Lower lobe of right lung (tissue), 2 donors: ENCODE measurements at regions not wholly inside any gene's neighbourhood (a gene's known extent, or its start where the extent isn't known, plus 50 kb on each side); places are given as distances from the start of the nearest gene placed in this dataset.

Experiments
- ATAC-seq, 2 donors: fragments of 200-7000 bp; cut with Tn5 transposase; one replicate each; pipeline ENCODE4 v1.9.1; 2020 to 2022; ENCODE audit warnings: mild to moderate bottlenecking in 2 of 2, moderate library complexity in 2 of 2
- DNase-seq: peaks from one replicate; pipeline ENCODE4 v3.0.0-alpha.2; 2020
- H3K27ac ChIP-seq: fragments of 200-600 bp; one replicate; pipeline ENCODE4 v1.8.0; 2022
- H3K27me3 ChIP-seq: fragments of 200-600 bp; one replicate; pipeline ENCODE4 v1.8.0; 2022; ENCODE audit warnings: low read depth
- H3K36me3 ChIP-seq: fragments of 200-600 bp; one replicate; pipeline ENCODE4 v1.8.0; 2022; ENCODE audit warnings: mild to moderate bottlenecking
- H3K4me1 ChIP-seq: fragments of 200-600 bp; one replicate; pipeline ENCODE4 v1.8.0; 2022
- H3K4me3 ChIP-seq: fragments of 200-600 bp; one replicate; pipeline ENCODE4 v1.8.0; 2022; ENCODE audit warnings: mild to moderate bottlenecking
- H3K9me3 ChIP-seq: fragments of 200-600 bp; one replicate; pipeline ENCODE4 v1.8.0; 2022
- CTCF ChIP-seq: fragments of 200-600 bp; IDR thresholded peaks from one replicate; pipeline ENCODE4 v1.8.0; 2022; ENCODE audit warnings: antibody characterized with exemption, mild to moderate bottlenecking
- intact Hi-C: fragments of 100-400 bp; cut with DNase I; formaldehyde crosslinking; loops from one replicate; pipeline ENCODE4 v1.11.0; 2022
- donor health status: DM: no; HTN: yes; CAD: no; lungs with severe emphysema.

DNA sequence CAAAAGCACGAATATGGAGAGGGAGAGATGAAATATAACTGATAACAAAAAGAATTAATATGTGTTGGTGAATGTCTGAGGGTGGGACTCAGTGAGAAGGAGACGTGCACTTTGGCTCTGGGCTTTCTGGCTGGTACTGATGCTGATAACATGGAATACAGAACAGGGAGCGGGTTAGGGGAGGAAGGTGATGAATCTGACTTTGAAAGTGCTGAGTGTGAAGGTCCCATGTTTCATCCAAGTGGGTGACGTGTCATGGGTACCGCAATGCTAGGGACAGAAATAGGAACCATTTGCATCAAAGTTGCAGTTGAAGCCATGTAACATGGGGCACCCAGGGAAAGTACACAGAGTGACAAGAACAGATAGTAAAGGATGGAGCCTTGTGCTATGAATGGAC is 236.6 kb upstream of the MYO3A start:
- no peak for DNase-seq
- intact Hi-C loops = no loop called here
- Histone ChIP-seq H3K27ac (no peak overlapping the region), H3K27me3 (no peaks in the 10 kb centered on the region), H3K4me1 (no peaks in the 10 kb centered on the region), H3K9me3 (no peaks in the 10 kb centered on the region), H3K36me3 (no peaks in the 10 kb centered on the region), H3K4me3 (no peak overlapping the region)
- TF ChIP-seq CTCF = no peak
- ATAC-seq = no peak

DNA sequence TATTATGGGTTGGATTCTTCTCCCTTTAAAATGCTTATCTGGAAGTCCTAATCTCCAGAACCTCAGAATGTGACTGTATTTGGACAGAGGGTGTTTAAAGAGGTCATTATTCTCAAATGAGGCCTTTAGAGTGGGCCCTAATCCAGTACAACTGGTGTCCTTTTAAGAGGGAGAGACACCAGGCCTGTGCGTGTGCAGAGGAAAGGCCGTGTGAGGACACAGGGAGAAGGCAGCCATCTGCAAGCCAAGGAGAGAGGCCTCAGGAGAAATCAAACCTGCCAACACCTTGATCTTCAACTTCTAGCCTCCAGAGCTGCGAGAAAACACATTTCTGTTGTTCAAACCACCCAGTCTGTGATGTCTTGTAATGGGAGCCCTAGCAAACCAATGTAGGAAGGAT is 235.4 kb upstream of the MYO3A start:
- H3K9me3 ChIP-seq = no peaks in the 10 kb centered on the region
- TF ChIP-seq CTCF = no peak
- H3K36me3 ChIP-seq = no peaks in the 10 kb centered on the region
- DNase-seq = no peak
- no peaks in the 10 kb centered on the region for H3K27me3 ChIP-seq
- H3K4me3 ChIP-seq = no peak overlapping the region
- no peak for ATAC-seq
- H3K4me1 ChIP-seq = no peaks in the 10 kb centered on the region
- H3K27ac ChIP-seq = no peak overlapping the region
- intact Hi-C loops = no loop called here

GRCh38 chr10:25699631-25700030 is 234.4 kb upstream of the MYO3A start:
- intact Hi-C loops = no loop called here
- no peak for ATAC-seq
- H3K4me1 ChIP-seq = no peaks in the 10 kb centered on the region
- H3K27me3 ChIP-seq = no peaks in the 10 kb centered on the region
- no peak for TF ChIP-seq CTCF
- H3K9me3 ChIP-seq = no peaks in the 10 kb centered on the region
- H3K4me3 ChIP-seq = no peak overlapping the region
- no peak for DNase-seq
- no peaks in the 10 kb centered on the region for H3K36me3 ChIP-seq
- H3K27ac ChIP-seq = no peak overlapping the region

GRCh38 chr10:25701652-25702051 is 232.4 kb upstream of the MYO3A start:
- DNase-seq (no peak), ATAC-seq (no peak)
- no peaks in the 10 kb centered on the region for H3K4me1 ChIP-seq
- H3K27me3 ChIP-seq = no peaks in the 10 kb centered on the region
- no peaks in the 10 kb centered on the region for H3K36me3 ChIP-seq
- H3K27ac ChIP-seq = no peak overlapping the region
- intact Hi-C loops = no loop called here
- no peaks in the 10 kb centered on the region for H3K9me3 ChIP-seq
- TF ChIP-seq CTCF = no peak
- no peak overlapping the region for H3K4me3 ChIP-seq

GRCh38 chr10:25704622-25705021 is 229.4 kb upstream of the MYO3A start:
- DNase-seq (no peak), ATAC-seq (no peak)

More at GRCh38 chr10:25704622-25705021, 229.4 kb upstream of the MYO3A start:
- Histone ChIP-seq H3K4me3 (no peak overlapping the region), H3K4me1 (no peaks in the 10 kb centered on the region), H3K27ac (no peak overlapping the region), H3K36me3 (no peaks in the 10 kb centered on the region), H3K27me3 (no peaks in the 10 kb centered on the region), H3K9me3 (no peaks in the 10 kb centered on the region)
- no peak for TF ChIP-seq CTCF
- intact Hi-C loops = no loop called here
